ENCODE measurements at regions not wholly inside any gene's neighbourhood (a gene's known extent, or its start where the extent isn't known, plus 50 kb on each side); places are given as distances from the start of the nearest gene placed in this dataset.

DNA sequence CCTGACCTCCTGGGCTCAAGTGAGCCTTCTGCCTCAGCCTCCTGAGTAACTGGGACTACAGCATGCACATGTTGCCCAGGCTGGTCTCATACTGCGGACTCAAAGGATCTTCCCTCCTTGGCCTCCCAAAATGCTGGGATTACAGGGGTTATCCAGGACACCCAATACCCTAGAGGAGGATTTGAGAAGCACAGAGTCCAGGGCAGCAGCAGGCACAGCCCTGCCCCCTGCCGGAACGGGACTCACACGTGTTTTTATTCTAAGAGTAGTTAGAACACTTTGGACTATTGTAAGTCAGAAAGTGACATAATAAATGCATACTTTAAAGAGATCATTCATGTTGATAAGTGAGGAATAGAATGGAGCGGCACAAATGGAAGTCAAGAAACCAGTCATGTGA is 80.2 kb downstream of the C6orf118 start:
- no peak for DNase-seq (ENCODE audit: low spot score)

DNA sequence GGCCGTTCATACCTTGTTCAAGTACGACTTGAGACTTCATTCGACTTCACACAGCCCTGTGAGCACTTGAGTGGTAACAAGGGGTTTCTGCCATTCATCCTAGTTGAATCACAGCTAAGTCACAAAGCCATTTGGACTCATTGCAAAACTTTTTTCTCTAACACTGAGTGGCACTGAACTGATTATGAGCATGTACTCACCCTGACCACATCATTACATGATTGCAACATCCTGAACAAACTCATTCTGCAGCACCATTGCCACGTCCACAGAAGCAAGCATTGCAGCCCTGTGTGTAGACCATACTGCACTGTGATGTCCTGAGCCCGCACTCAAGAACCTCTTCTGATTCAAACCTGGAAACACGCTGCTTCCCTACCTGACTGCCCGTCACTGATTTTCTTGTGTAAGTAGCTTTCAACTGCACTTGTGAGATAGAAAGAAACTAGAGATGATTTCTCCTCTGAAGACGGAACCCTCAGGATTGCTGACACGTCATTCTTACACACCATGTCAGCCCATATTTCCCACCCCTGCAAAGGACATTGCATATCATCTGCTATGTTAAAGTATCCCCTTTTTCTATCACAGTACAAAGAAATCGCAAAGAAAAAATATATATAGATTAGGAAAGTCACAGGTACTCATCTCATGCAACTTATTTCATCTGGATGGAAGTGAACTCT is 81.6 kb downstream of the C6orf118 start:
- no peak for DNase-seq (ENCODE audit: low spot score)

DNA sequence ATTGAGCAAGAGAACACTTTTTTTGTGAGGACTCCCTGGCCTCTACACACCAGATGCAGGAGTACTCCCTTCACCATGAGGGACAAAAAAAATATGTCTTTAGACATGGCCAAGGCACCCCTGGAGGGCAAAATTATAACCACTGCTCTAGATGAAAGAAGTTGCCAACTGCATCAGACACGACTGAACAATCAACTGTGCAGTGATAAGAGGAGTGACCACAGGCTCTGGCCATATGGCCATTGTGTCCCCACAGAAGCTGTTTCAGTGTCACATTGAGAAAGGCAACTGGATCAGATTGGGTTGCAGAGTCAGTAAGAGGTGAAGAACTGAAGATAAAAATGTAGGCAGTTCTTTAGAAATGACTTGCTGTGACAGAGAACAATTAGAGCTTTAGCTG is 85.7 kb downstream of the C6orf118 start:
- DNase-seq (ENCODE audit: low spot score), result no peak

DNA sequence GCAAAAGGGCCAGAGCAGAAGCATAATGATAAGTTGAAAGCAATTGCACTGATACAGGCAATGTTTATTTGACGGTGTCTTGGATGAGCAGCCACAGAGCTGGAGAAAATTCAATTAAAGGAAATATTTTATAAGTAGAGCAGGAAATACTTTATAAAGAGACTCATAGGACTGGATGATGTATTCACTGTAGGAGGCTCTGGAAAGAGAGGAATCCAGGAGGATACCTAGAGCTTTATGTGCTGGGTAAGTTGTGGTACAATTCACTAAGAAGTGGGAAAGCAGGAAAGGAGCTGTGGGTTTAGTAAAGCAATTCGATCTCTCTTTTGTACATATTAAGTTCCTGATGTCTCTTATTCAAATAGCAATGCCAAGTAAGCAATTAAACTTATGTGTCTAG is 86.3 kb downstream of the C6orf118 start:
- no peak for DNase-seq (ENCODE audit: low spot score)

GRCh38 chr6:165222315-165223025 is 86.9 kb downstream of the C6orf118 start:
- no peak for DNase-seq (ENCODE audit: low spot score)

GRCh38 chr6:165220045-165220444 is 89.4 kb downstream of the C6orf118 start:
- DNase-seq (ENCODE audit: low spot score), result no peak

DNA sequence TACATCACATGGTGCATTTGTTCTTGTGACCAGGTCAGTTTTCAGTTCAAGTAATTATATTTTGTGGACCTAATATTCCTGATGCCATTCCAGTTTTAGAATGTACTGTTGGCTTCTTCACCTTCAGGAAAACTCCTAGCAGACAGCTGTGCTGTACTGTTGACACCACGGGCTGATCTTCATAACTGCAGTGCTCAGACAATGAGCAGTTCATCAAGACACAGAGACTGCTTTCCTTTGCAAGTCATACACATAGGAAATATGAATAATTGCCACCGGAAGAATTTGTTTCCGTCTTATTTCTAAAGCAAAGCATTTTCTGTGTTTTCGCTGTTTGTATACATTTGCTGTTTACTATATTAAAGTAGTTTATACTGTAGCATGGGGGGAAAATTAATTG is 89.8 kb downstream of the C6orf118 start:
- DNase-seq (ENCODE audit: low spot score), result peak; percentile 52

- peak; percentile 34 for DNase-seq (ENCODE audit: low spot score)
Observed at GRCh38 chr6:165218829-165219228, 90.6 kb downstream of the C6orf118 start.

DNA sequence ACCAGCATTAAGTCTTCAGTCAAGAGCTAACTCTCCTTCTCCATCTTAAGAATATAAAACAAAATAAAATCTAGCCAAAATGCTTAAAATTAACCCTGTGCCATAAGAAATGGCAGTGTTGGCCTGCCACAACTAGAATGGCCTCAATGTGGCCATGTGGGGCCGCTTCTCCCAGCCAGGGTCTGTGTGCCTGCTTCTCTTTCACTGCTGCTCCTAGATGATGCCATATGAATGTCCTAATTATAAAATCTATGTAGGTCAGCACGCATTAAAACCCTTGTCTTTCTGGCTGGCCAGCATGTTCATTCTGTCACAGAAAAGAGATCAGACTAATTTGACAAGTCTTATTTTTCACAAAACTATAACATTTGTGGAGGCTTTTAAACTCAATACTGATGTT is 102.6 kb downstream of the C6orf118 start:
- no peak for DNase-seq (ENCODE audit: low spot score)

- no peak for DNase-seq (ENCODE audit: low spot score)
Observed at GRCh38 chr6:165205632-165206031, 103.8 kb downstream of the C6orf118 start.

DNA sequence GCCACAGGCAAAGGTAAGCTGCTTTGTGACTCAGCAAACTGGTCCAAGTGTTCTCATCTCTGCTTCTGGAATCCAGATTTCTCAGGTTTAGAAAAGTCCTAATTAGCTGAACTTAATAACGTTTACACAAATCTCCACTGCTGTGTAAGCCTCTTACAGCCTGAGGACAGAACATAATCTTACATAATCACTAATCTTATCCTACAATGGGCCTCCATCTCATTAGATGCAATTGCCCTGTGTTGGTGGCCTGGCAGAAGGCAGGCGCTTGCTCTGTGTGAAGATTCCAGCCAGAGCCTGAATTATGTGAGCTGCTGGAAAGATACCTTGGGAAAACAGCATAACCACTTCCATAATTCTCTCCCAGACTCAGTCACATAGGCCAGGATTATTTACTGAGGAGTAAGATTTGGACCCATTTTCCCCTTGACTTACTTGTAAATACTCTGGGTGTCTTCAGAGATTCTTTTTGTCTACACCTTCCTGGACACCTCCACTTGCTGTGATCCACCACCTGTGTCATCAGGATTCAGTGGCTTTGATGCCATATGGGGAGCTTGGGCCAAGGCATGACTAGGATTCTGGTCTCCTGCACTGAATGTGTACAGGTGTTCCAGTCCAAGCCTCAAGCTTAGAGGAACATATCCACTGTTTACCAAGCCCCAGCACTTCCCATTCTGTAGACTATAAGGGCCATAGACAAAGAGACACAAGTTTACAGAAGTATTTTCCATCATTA is 104.4 kb downstream of the C6orf118 start:
- DNase-seq (ENCODE audit: low spot score), result no peak

DNA sequence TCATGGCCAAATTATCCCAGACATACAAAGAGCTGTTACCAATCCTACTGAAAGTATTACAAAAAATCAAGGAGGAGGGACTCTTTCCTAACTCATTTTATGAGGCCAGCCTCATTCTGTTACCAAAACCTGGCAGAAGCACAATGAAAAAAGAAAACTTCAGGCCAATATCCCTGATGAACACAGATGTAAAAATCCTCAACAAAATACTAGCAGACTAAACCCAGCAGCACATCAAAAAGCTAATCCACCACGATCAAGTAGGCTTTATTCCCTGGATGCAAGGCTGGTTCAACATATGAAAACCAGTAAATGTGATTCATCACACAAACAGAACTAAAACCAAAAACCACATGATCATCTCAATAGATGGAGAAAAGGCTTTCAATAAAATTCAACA is 109.2 kb downstream of the C6orf118 start:
- no peak for DNase-seq (ENCODE audit: low spot score)

- no peak for DNase-seq (ENCODE audit: low spot score)
Observed at GRCh38 chr6:165191461-165191860, 117.9 kb downstream of the C6orf118 start.

DNA sequence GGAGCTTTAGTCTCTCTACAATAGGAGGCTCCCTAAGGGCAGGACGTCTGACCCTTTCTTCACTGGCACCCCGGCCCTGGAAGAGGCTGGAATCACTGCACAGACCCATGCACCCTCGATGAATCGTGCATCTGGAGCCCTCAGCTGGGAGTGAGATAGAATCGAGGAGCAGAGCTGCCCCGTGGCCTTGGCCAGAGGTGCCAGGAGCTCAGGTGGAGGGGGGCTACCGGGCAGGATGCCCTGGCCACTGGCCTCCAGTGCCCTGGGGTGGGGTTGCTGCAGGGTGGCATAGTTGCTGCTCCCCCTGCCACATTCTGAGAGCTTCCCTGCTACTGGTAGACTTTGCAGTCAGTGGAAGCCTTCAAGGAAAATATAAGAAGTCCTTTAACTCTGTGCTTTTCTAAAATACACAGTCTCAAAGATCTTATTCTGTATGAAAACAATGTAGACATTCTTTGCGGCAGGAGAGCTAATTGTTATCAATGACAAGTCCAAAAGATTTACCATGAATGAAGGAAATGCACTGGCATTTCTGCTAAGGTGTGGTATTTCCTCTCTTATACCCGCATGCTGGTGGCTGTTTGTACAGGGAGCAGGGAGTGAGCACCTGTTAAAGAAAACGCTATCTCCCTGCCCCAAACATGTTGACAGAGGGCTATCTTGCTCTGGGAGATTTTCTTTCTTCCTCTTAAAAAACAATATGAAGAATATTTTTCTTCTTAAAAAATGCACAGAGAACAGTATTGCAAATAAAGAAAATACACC is 122.8 kb downstream of the C6orf118 start:
- no peak for DNase-seq (ENCODE audit: low spot score)

GRCh38 chr6:165186041-165186440 is 123.4 kb downstream of the C6orf118 start:
- DNase-seq (ENCODE audit: low spot score), result no peak

DNA sequence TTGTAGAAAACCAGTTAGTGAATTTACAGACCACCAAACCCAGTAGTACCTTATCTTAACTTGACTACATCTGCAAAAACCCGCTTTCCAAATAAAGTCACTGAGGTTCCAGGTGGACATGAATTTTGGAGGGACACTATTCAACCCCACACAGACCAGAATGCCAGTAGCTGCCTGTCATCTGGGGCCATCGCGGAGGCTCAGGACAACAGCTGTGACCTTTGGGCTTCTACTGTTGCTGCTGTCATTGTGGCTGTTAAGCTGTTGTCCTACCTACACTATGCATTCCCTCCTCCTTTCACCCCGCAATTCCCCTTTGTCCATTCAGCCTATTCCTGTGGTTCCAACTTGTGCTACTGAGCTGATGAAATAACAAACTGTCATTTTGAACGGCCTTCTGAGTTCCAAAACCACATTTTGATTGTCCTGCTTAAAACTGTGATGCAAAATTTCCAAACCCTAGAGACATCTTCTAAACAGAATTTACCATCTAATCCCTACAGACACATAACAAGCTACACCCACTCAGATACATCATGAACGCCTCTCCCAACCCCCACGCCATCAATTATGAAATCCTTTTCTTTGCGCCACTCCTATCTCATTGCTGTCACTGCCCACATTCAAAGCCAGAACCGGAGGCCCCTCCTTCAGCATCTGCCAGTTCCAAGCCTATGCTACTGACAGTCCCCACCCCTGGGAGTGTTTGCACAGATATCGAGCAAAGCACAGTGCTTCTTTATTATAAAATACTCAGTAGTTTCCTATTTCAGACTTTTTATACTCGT is 125.0 kb downstream of the C6orf118 start:
- DNase-seq (ENCODE audit: low spot score), result peak; percentile 73

- DNase-seq (ENCODE audit: low spot score), result peak; percentile 76
Observed at GRCh38 chr6:165183496-165184140, 125.8 kb downstream of the C6orf118 start.

DNA sequence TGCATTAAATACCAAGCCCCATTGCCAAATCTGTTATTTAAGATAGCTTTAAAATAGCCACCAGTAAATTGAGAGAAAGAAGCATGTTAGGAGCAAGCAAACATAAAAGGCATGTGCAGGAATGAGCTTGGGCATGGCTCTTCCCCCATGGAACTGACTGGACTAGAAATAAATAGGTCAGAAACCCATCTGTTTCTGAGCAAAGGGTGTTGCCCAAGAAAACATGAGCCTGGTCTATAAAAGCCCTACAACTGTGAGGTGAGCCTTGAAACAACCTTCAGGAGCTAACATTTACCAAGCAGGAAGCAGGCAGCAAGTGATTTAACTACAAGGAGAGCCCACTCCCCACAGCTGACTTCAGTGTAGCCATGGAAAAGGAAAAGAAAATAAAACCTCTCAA is 126.3 kb downstream of the C6orf118 start:
- no peak for DNase-seq (ENCODE audit: low spot score)

- peak; percentile 77 for DNase-seq (ENCODE audit: low spot score)
Observed at GRCh38 chr6:165181951-165182414, 127.4 kb downstream of the C6orf118 start.

DNA sequence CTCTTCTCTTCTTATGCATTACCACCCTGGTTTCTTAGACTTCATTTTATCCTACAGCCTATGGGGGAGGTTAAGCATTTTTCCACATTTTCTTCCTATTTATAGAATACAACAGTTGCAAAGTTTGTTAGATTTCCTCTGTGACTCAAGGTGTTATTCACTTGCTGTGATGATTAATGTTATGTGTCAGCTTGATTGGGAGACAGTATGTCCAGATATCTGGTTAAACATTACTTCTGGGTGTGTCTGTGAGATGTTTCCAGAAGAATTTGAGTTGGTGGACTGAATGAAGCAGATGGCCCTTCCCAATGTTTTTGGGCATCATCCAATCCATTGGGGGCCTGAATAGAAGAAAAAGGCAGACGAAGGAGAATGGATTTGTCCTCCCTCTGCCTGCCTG is 131.3 kb downstream of the C6orf118 start:
- DNase-seq (ENCODE audit: low spot score), result no peak

DNA sequence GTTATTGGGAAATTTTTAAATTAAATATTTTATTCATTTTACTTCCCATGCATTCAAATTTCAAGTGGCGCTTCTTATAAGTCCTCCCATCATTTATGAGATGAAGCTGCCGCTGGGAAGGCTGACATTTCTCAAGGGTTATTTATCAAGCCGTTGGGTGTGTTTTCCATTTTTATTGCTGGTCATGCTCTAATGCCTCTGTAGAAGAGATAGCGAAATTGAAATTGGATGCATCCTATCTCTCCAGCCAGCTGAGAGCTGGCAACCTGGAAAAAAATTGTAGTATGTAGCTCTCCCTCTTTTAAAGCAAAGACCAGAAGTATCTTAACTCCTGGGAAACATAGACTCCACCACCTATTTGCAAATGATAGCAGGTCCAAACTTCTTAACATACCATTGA is 135.9 kb downstream of the C6orf118 start:
- no peak for DNase-seq (ENCODE audit: low spot score)

Data from COLO829 (cell line).